GM18498 (cell line): ENCODE measurements at regions not wholly inside any gene's neighbourhood (a gene's known extent, or its start where the extent isn't known, plus 50 kb on each side); places are given as distances from the start of the nearest gene placed in this dataset.
"Not testable (repeated sequence)": the region's sequence is repeated elsewhere in the genome, so short reads cannot be mapped to it uniquely, and the experiment has no call there.

ENCODE experiments used
- ATAC-seq: cut with Tn5 transposase; IDR thresholded peaks from one replicate; pipeline ENCODE4 v1.9.1; 2021; ENCODE audit warnings: mild to moderate bottlenecking, moderate library complexity; ENCODE audit not compliant: unreplicated experiment

- ATAC-seq: no peak
These were observed 405.9 kb upstream of the MAGEB16 start for GRCh38 chrX:35392232-35392631.

- ATAC-seq: no peak
These were observed 391.8 kb upstream of the MAGEB16 start for GRCh38 chrX:35406386-35406785.

- no peak for ATAC-seq
These were observed 381.4 kb upstream of the MAGEB16 start for GRCh38 chrX:35416782-35417181.

GRCh38 chrX:35432056-35432455 lies 366.1 kb upstream of the MAGEB16 start:
- no peak for ATAC-seq

GRCh38 chrX:35439034-35439660 lies 359.0 kb upstream of the MAGEB16 start:
- ATAC-seq: no peak

- ATAC-seq: no peak
These were observed 358.4 kb upstream of the MAGEB16 start for GRCh38 chrX:35439692-35440091.

- no peak for ATAC-seq
These were observed 355.7 kb upstream of the MAGEB16 start for GRCh38 chrX:35442421-35442820.

GRCh38 chrX:35443091-35443582 lies 355.0 kb upstream of the MAGEB16 start:
- ATAC-seq: not testable (repeated sequence)

GRCh38 chrX:35444671-35445355 lies 353.3 kb upstream of the MAGEB16 start:
- ATAC-seq: no peak

- ATAC-seq: no peak
These were observed 352.2 kb upstream of the MAGEB16 start for GRCh38 chrX:35445912-35446311.

GRCh38 chrX:35456891-35457290 lies 341.3 kb upstream of the MAGEB16 start:
- no peak for ATAC-seq

- no peak for ATAC-seq
These were observed 340.0 kb upstream of the MAGEB16 start for GRCh38 chrX:35458142-35458541.

GRCh38 chrX:35461164-35461563 lies 337.0 kb upstream of the MAGEB16 start:
- ATAC-seq: no peak

- not testable (repeated sequence) for ATAC-seq
These were observed 301.5 kb upstream of the MAGEB16 start for GRCh38 chrX:35496671-35497070.

- ATAC-seq: not testable (repeated sequence)
These were observed 300.7 kb upstream of the MAGEB16 start for GRCh38 chrX:35497453-35497852.

GRCh38 chrX:35499071-35499862 lies 298.9 kb upstream of the MAGEB16 start:
- no peak for ATAC-seq

- ATAC-seq: no peak
These were observed 290.4 kb upstream of the MAGEB16 start for GRCh38 chrX:35507701-35508100.

GRCh38 chrX:35548003-35548402 lies 250.1 kb upstream of the MAGEB16 start:
- ATAC-seq: not testable (repeated sequence)

GRCh38 chrX:35557916-35558315 lies 240.2 kb upstream of the MAGEB16 start:
- ATAC-seq: no peak

GRCh38 chrX:35561985-35562384 lies 236.2 kb upstream of the MAGEB16 start:
- ATAC-seq: no peak

GRCh38 chrX:35562395-35562794 lies 235.7 kb upstream of the MAGEB16 start:
- ATAC-seq: no peak

GRCh38 chrX:35590210-35590609 lies 207.9 kb upstream of the MAGEB16 start:
- no peak for ATAC-seq
